ENCODE measurements at regions not wholly inside any gene's neighbourhood (a gene's known extent, or its start where the extent isn't known, plus 50 kb on each side); places are given as distances from the start of the nearest gene placed in this dataset.

DNA sequence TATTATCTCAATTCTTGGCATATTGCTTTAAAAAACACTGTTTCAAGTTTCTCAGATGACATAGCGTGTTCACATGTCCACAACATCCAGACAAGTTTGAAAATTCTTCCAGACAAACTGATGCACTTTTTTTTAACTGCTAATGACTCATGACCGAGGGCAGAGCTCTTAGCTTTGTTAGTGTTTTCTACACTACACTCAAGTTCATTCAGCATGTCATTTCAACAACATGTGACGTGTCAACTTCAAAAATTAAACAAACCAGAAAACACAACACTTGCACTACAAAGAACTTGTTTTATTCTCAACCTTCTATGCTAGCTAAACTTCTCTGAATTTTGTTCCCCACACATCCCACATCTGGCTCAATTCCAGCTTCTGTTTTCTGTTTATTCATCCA is 1186.3 kb upstream of the FLRT2 start:
- peak; percentile 92 for DNase-seq (ENCODE audit: low read depth, low spot score)
- peak overlapping the region; percentile 39 for H3K9ac ChIP-seq (replicated peaks; ENCODE audit: extremely low read depth, insufficient read depth, low read length)
- no peaks in the 10 kb centered on the region for H3K9me3 ChIP-seq (replicated peaks; ENCODE audit: control insufficient read depth, insufficient read depth, low read length)
- H3K4me2 ChIP-seq (ENCODE audit: insufficient read depth, low read length), result peak overlapping the region; percentile 34
- H3K27me3 ChIP-seq (ENCODE audit: control insufficient read depth in 2 of 2, insufficient read depth in 2 of 2, low read length in 2 of 2), result no peaks in the 10 kb centered on the region
- no peaks in the 10 kb centered on the region for H3K79me2 ChIP-seq (ENCODE audit: control insufficient read depth, insufficient read depth, low read length)
- H3K4me3 ChIP-seq (replicated peaks in 1 of 3; ENCODE audit: insufficient read depth in 1 of 3, low read depth in 1 of 3, low read length in 3 of 3), result no peak overlapping the region
- no peaks in the 10 kb centered on the region for H3K36me3 ChIP-seq (ENCODE audit: control insufficient read depth in 2 of 2, extremely low read depth in 1 of 2, insufficient read depth in 2 of 2, low read length in 2 of 2)
- intact Hi-C loops (cut with micrococcal nuclease), result loop anchor here (1.0 to 5.0 kb wide), 3 partner anchors 89 to 1189 kb away; partner anchors contain the start of gene FLRT2
- no TSS peak for BruUV-seq (replicated peaks)
- peak overlapping the region; percentile 55 for H2AFZ ChIP-seq (ENCODE audit: low read depth, low read length)
- peak; percentile 88 for FAIRE-seq
- H4K20me1 ChIP-seq (replicated peaks; ENCODE audit: control insufficient read depth, extremely low read depth, insufficient read depth, low read length), result no peaks in the 10 kb centered on the region
- H3K4me1 ChIP-seq (ENCODE audit: control insufficient read depth, extremely low read depth, insufficient read depth, low read length), result peaks cover 21% of the 10 kb centered on the region
- CTCF ChIA-PET, result interaction anchor here (1.1 to 1.6 kb wide), 2 partner anchors 15 to 18 kb away, joined by 3 to 4 read pairs; no protein-coding TSS in a partner anchor
- POLR2A ChIA-PET, result no interaction called here
- no peaks in the 10 kb centered on the region for H3K9me1 ChIP-seq (replicated peaks; ENCODE audit: control insufficient read depth, extremely low read depth, insufficient read depth, low read length)
- H3K27ac ChIP-seq (ENCODE audit: insufficient read depth, low read depth, low read length), result peak overlapping the region; percentile 58
- dilution Hi-C loops (cut with MboI; ENCODE audit: extremely low pct_ligation_motif_present, low sequenced_read_pairs), result no loop called here
- peak; percentile 35 for TF ChIP-seq JUN (IDR thresholded peaks at IDR 0.05; ENCODE audit: borderline replicate concordance, insufficient read depth, insufficient read length, low read depth)
- TF ChIP-seq POLR2A (IDR thresholded peaks at IDR 0.05; ENCODE audit: low read depth, low read length), result no peak
- no peak for TF ChIP-seq CTCF (IDR thresholded peaks at IDR 0.05; ENCODE audit: extremely low read depth in 1 of 2, insufficient read depth in 1 of 2, low read depth in 1 of 2, low read length in 2 of 2)
- peak; percentile 62 for TF ChIP-seq FOS (IDR thresholded peaks at IDR 0.05; ENCODE audit: borderline replicate concordance, insufficient read depth, low read length)
- no peak for TF ChIP-seq POLR2AphosphoS5 (IDR thresholded peaks at IDR 0.05; ENCODE audit: insufficient read depth, low read depth, low read length)
- TF ChIP-seq GATA2 (IDR thresholded peaks at IDR 0.05; ENCODE audit: insufficient read depth, insufficient read length, low read depth, low read length), result no peak

DNA sequence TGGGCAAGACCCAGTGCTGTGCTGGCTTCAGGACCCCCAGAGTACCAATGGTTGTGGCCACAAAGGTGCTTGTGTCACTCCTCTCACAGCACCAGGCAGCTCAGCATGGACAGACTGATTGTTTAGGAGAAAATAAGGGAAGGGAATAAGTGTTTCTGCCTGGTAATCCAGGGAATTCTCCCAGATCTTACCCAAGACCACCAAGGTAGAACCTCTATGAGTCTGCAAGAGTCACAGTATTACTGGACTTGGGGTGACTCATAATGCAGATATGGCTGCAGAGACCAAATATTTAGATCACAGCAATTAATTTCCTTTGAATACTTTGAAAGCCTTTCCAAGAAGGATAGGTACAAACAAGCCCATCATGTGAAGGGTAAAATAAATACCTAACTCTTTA is 1178.3 kb upstream of the FLRT2 start:
- Histone ChIP-seq H2AFZ (ENCODE audit: low read depth, low read length) (no peak overlapping the region), H4K20me1 (replicated peaks; ENCODE audit: control insufficient read depth, extremely low read depth, insufficient read depth, low read length) (no peaks in the 10 kb centered on the region), H3K4me2 (ENCODE audit: insufficient read depth, low read length) (no peak overlapping the region), H3K36me3 (ENCODE audit: control insufficient read depth in 2 of 2, extremely low read depth in 1 of 2, insufficient read depth in 2 of 2, low read length in 2 of 2) (no peaks in the 10 kb centered on the region), H3K4me3 (replicated peaks in 1 of 3; ENCODE audit: insufficient read depth in 1 of 3, low read depth in 1 of 3, low read length in 3 of 3) (no peak overlapping the region), H3K27ac (ENCODE audit: insufficient read depth, low read depth, low read length) (no peak overlapping the region), H3K9ac (replicated peaks; ENCODE audit: extremely low read depth, insufficient read depth, low read length) (no peak overlapping the region), H3K27me3 (ENCODE audit: control insufficient read depth in 2 of 2, insufficient read depth in 2 of 2, low read length in 2 of 2) (no peaks in the 10 kb centered on the region), H3K9me1 (replicated peaks; ENCODE audit: control insufficient read depth, extremely low read depth, insufficient read depth, low read length) (no peaks in the 10 kb centered on the region), H3K9me3 (replicated peaks; ENCODE audit: control insufficient read depth, insufficient read depth, low read length) (no peaks in the 10 kb centered on the region), H3K79me2 (ENCODE audit: control insufficient read depth, insufficient read depth, low read length) (no peaks in the 10 kb centered on the region), H3K4me1 (ENCODE audit: control insufficient read depth, extremely low read depth, insufficient read depth, low read length) (no peaks in the 10 kb centered on the region)
- no TSS peak for BruUV-seq (replicated peaks)
- DNase-seq (ENCODE audit: low read depth, low spot score) (no peak), FAIRE-seq (no peak)
- intact Hi-C loops (cut with micrococcal nuclease) (no loop called here), dilution Hi-C loops (cut with MboI; ENCODE audit: extremely low pct_ligation_motif_present, low sequenced_read_pairs) (no loop called here)
- POLR2A ChIA-PET, result no interaction called here
- CTCF ChIA-PET, result interaction anchor here (1.5 kb wide), 1 partner anchor 1182 kb away, joined by 3 read pairs; no protein-coding TSS in a partner anchor
- TF ChIP-seq CTCF (IDR thresholded peaks at IDR 0.05; ENCODE audit: extremely low read depth in 1 of 2, insufficient read depth in 1 of 2, low read depth in 1 of 2, low read length in 2 of 2) (no peak), POLR2AphosphoS5 (IDR thresholded peaks at IDR 0.05; ENCODE audit: insufficient read depth, low read depth, low read length) (no peak), MAX (IDR thresholded peaks at IDR 0.05; ENCODE audit: insufficient read depth, insufficient read length) (no peak), GATA2 (IDR thresholded peaks at IDR 0.05; ENCODE audit: insufficient read depth, insufficient read length, low read depth, low read length) (no peak), MYC (IDR thresholded peaks at IDR 0.05; ENCODE audit: low read depth, low read length) (no peak), FOS (IDR thresholded peaks at IDR 0.05; ENCODE audit: borderline replicate concordance, insufficient read depth, low read length) (no peak), EZH2 (IDR thresholded peaks at IDR 0.05; ENCODE audit: borderline replicate concordance, low read depth, low read length, severe bottlenecking) (no peak)
